T1000 (cell line): ENCODE measurements at regions not wholly inside any gene's neighbourhood (a gene's known extent, or its start where the extent isn't known, plus 50 kb on each side); places are given as distances from the start of the nearest gene placed in this dataset.

Source experiments
- DNase-seq: peaks from one replicate; lab custom pipeline; 2025; ENCODE audit warnings: mixed read lengths; lab: John Stamatoyannopoulos, UW

DNA sequence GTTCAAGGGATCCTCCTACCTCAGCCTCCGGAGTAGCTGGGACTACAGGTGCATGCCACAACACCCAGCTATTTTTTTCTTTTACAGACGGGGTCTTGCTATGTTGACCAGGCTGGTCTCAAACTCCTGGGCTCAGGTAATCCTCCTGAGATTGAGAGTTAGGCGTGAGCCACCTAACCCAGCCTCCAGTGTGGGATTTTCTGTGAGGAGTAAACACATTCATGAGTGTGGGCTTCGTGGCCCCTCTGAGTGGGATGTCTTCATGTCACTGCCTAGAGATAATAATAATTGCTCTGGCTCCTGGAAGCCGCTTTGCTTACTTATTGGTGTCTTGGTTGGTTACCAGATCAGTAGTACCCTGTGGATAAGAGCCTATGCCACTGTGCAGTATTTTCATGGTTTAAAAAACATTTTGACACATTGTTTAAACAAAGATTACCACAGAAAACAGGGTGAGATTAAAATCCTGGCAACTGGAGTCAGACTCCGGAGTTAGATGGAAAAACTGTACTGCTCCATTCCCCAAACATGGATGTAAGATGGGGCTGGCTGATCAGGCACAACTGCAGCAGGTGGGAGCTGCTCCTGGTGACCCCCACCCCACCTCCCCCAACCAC lies 159.1 kb upstream of the RAB4A start:
- DNase-seq: no peak

- no peak for DNase-seq
Observed at GRCh38 chr1:229112832-229113548, 157.9 kb upstream of the RAB4A start.

GRCh38 chr1:229114315-229114714 lies 156.6 kb upstream of the RAB4A start:
- no peak for DNase-seq

DNA sequence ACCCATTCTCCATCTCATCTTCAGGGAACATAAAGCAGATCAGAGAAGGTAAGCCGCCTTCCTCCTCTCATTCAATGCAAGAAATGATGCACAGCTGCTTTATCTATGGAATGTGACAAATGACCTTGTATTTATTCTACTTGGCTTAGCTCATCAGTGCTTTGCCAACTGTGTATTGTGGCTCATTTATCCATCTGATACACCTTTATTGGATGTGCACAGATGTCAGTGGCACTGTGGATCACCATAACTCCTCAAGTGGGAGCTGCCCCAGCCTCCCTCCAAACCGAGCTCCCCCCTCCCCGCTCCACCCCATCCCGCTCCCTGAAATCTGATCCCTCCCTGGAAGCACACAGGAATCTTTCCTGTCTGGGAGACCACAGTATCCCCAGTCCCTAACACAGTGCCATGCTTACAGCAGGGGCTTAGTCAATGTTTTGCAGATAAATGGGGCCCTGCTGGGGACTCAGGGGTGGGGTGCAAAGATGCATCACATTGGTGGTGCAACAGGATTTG lies 156.0 kb upstream of the RAB4A start:
- DNase-seq: no peak

DNA sequence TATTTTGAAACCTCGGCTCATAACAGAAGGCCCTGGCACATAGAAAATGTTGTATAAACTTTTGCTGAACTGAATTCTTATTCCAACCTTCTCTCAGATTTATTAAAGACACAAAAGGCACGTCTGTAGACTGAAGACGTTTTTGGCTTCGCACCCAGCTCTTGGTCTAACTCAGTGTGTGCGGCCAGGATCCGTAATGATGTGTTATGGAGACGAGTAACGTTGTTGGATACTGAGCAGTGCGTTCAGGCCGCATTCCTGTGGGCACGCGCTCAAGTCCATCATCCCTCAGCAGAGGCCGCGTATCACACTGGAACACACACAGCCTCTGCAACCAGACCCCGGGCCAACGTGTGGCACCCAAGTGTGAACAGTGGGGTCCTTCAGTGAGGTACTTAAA lies 154.8 kb upstream of the RAB4A start:
- no peak for DNase-seq

GRCh38 chr1:229117664-229118300 lies 153.1 kb upstream of the RAB4A start:
- DNase-seq: no peak

DNA sequence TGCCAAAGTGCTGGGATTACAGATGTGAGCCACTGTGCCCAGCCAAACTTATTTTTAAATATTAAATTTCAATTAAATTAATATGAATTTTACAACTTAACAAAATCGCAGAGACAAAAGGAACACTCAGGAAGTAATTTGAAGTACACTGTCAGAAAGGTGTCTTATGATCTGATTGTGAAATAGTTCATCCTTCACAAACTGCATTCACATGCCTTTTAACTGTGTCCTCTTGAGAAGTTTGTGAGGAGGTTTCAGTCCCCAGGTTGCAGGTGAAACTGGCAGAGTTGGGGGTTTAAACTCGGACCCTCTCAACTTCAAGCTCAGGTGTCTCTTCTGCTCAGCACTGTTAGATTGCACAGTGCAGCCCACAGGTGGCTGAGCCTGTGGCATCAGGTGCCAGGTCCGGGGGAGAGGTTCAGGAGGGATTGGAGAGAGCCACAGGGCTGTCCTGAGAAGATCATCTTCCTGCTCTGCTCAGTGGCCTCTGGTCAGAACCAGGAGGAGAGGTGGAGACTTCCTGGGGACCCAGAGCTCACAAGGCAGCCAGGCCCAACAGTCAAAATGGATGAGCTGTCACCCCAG lies 152.3 kb upstream of the RAB4A start:
- no peak for DNase-seq

- no peak for DNase-seq
Observed at GRCh38 chr1:229119161-229119560, 151.8 kb upstream of the RAB4A start.

- DNase-seq: no peak
Observed at GRCh38 chr1:229119876-229120275, 151.0 kb upstream of the RAB4A start.

GRCh38 chr1:229121845-229122436 lies 149.0 kb upstream of the RAB4A start:
- no peak for DNase-seq

GRCh38 chr1:229122606-229123005 lies 148.3 kb upstream of the RAB4A start:
- no peak for DNase-seq

DNA sequence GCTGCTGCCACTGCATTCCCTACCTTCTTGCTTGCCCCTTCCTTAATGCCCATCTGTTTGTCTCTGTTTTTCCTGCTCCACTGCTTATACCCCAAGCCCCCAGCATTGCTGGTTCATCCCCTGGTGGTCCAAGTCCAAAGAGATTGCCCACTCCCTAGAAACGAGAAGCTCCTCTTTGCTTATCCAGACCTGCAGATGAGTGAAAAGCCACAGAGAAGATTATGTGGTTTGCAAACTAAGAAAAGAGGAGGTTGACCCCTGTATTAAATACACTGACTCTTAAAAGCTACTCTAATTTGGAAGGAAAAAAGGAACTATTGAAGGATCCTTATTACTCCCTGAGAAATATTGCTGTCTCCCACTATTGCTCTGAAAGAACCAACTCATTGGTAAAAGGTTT lies 146.8 kb upstream of the RAB4A start:
- DNase-seq: no peak

DNA sequence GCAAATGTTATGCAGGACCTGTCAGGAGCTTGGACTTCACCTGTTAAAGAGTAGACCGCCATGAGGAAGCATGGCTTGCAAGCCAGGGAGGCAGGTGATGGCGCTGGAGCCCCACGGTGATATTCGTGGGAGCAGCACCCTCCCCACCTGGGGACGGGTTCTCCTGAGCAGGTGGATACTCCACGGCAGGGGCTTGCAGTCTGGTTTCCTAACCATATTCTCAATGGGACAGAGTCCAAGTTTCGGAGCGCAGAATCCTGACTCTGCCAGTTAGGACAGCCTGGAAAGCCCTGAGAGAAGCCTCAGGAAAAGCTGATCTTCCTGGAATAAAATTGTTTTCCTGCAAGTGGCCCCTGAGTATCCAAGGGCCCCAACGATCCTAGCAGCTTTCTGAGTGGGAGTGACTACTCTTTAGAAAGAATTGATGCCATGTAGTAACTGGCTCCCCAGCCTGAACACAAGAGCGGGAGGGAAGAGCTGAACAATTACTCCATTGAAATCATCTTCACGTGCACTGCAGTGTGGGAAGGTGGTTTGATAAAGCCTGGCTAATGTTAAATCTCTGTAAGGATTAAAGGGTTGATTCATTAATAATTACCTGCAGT lies 146.3 kb upstream of the RAB4A start:
- no peak for DNase-seq

DNA sequence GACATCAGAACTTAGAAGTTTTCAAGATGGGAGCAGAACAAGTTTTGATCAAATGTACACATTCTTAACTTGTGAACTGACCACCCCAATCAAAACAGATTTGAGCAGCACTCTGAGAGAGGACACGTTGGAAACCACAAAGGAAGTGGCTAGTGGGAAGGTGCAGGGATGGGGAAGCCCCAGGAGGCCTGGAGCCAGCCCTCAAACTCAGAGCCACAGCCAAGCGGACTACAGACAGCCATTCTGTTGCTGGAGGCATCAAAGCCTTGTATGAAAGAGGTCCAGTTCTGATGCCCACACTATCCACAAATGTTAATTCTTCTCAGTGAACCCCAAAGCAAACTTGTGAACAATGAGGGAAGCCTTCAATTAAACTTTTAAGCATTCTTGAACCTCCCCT lies 143.6 kb upstream of the RAB4A start:
- no peak for DNase-seq

- DNase-seq: no peak
Observed at GRCh38 chr1:229128066-229128608, 142.8 kb upstream of the RAB4A start.

- no peak for DNase-seq
Observed at GRCh38 chr1:229129301-229130027, 141.4 kb upstream of the RAB4A start.

DNA sequence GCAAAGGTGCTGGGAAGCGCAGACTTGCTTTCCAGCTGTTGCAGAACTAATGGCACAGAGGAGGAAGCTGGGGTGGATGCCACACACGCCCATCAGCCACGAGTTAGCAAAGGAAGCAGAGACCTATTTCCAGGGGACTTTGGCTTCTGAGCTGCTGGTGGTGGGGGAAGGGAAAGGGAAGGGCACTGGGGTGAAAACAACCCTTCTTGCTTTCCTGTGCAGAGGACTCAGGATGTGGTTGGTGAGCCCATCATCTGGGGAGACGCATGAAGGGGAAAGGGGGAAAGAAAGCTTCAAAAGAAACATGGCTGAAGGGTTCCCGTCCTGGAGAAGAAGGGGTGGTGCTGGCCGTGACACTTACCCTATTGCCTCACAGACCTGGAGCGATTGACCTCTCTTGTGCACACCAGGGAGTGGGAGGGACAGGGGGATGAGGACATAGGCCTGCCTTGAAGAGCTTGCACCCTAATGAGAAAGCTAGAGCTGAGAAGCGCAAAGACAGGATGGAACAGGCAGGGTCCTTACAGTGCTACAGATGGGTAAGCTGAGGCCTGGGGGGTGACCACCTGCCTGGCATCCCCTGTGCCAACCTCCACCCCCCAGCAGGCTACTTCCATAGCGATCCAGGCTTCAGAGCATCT lies 140.8 kb upstream of the RAB4A start:
- DNase-seq: no peak

- no peak for DNase-seq
Observed at GRCh38 chr1:229131243-229132105, 139.4 kb upstream of the RAB4A start.

- no peak for DNase-seq
Observed at GRCh38 chr1:229132106-229132443, 138.8 kb upstream of the RAB4A start.

DNA sequence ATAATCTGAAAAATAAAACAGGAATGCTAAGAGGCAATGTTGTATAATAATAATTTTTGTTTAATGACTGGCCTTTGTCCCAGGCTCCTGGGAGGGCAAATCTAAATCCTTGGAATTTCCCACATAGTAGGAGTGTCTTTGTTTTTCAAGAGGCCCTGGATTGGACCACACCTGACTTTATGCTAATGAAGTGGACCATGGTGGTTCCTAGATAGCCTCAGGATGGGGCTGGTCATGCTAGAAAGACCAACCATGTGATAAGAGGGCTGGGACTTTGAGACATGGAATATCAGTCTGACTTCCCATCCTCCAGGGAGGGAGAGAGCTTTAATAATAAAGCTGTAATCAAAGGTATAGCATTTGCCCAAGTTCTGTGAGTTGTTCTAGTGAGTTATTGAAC lies 138.2 kb upstream of the RAB4A start:
- no peak for DNase-seq
